ENCODE measurements at regions not wholly inside any gene's neighbourhood (a gene's known extent, or its start where the extent isn't known, plus 50 kb on each side); places are given as distances from the start of the nearest gene placed in this dataset.

GRCh38 chr2:150140777-150141176, 346.7 kb downstream of the RND3 start:
- Histone ChIP-seq H3K9ac (ENCODE audit: low read length) (no peak overlapping the region), H3K36me3 (ENCODE audit: insufficient read depth, low read length) (no peaks in the 10 kb centered on the region), H3K4me1 (ENCODE audit: insufficient read depth, low read length, severe bottlenecking) (no peaks in the 10 kb centered on the region), H2AFZ (ENCODE audit: low read length) (no peak overlapping the region), H3K4me2 (ENCODE audit: low read length) (no peak overlapping the region), H3K27me3 (ENCODE audit: insufficient read depth, low read length) (no peaks in the 10 kb centered on the region), H3K27ac (ENCODE audit: low read depth, low read length, poor library complexity, severe bottlenecking) (no peak overlapping the region), H3K79me2 (ENCODE audit: insufficient read depth, low read length) (no peaks in the 10 kb centered on the region), H3K9me3 (ENCODE audit: low read length) (no peaks in the 10 kb centered on the region), H4K20me1 (ENCODE audit: insufficient read depth, low read length) (no peaks in the 10 kb centered on the region), H3K9me2 (ENCODE audit: low read depth, low read length) (no peaks in the 10 kb centered on the region), H3F3A (ENCODE audit: insufficient read depth, low read length) (no peaks in the 10 kb centered on the region), H3K4me3 (ENCODE audit: low read depth, low read length, poor library complexity, severe bottlenecking) (no peak overlapping the region)
- TF ChIP-seq CTCF (IDR thresholded peaks at IDR 0.05; ENCODE audit: low read length) (no peak), EZH2 (IDR thresholded peaks at IDR 0.05; ENCODE audit: borderline replicate concordance, low read length) (no peak)

GRCh38 chr2:150138587-150138986, 348.9 kb downstream of the RND3 start:
- Histone ChIP-seq H3K4me1 (ENCODE audit: insufficient read depth, low read length, severe bottlenecking) (no peaks in the 10 kb centered on the region), H3F3A (ENCODE audit: insufficient read depth, low read length) (no peaks in the 10 kb centered on the region), H3K4me2 (ENCODE audit: low read length) (no peak overlapping the region), H3K27me3 (ENCODE audit: insufficient read depth, low read length) (no peaks in the 10 kb centered on the region), H3K79me2 (ENCODE audit: insufficient read depth, low read length) (no peaks in the 10 kb centered on the region), H3K4me3 (ENCODE audit: low read depth, low read length, poor library complexity, severe bottlenecking) (no peak overlapping the region), H3K36me3 (ENCODE audit: insufficient read depth, low read length) (no peaks in the 10 kb centered on the region), H4K20me1 (ENCODE audit: insufficient read depth, low read length) (no peaks in the 10 kb centered on the region), H3K9ac (ENCODE audit: low read length) (no peak overlapping the region), H2AFZ (ENCODE audit: low read length) (no peak overlapping the region), H3K9me2 (ENCODE audit: low read depth, low read length) (no peaks in the 10 kb centered on the region), H3K27ac (ENCODE audit: low read depth, low read length, poor library complexity, severe bottlenecking) (no peak overlapping the region), H3K9me3 (ENCODE audit: low read length) (no peaks in the 10 kb centered on the region; the same call in 1 of the 2 replicates)
- TF ChIP-seq CTCF (IDR thresholded peaks at IDR 0.05; ENCODE audit: low read length), result no peak
- TF ChIP-seq EZH2 (IDR thresholded peaks at IDR 0.05; ENCODE audit: borderline replicate concordance, low read length), result no peak

GRCh38 chr2:150137338-150138069, 350.0 kb downstream of the RND3 start:
- no peak overlapping the region for H3K9ac ChIP-seq (ENCODE audit: low read length)
- no peak overlapping the region for H3K4me2 ChIP-seq (ENCODE audit: low read length)
- H2AFZ ChIP-seq (ENCODE audit: low read length), result no peak overlapping the region
- H3K9me2 ChIP-seq (ENCODE audit: low read depth, low read length), result no peaks in the 10 kb centered on the region
- no peaks in the 10 kb centered on the region for H3K27me3 ChIP-seq (ENCODE audit: insufficient read depth, low read length)
- H3K79me2 ChIP-seq (ENCODE audit: insufficient read depth, low read length), result no peaks in the 10 kb centered on the region
- H3K27ac ChIP-seq (ENCODE audit: low read depth, low read length, poor library complexity, severe bottlenecking), result no peak overlapping the region
- H3K4me3 ChIP-seq (ENCODE audit: low read depth, low read length, poor library complexity, severe bottlenecking), result no peak overlapping the region
- TF ChIP-seq CTCF (IDR thresholded peaks at IDR 0.05; ENCODE audit: low read length) (no peak), EZH2 (IDR thresholded peaks at IDR 0.05; ENCODE audit: borderline replicate concordance, low read length) (no peak)
- H4K20me1 ChIP-seq (ENCODE audit: insufficient read depth, low read length), result no peaks in the 10 kb centered on the region
- H3F3A ChIP-seq (ENCODE audit: insufficient read depth, low read length), result no peaks in the 10 kb centered on the region
- H3K9me3 ChIP-seq (ENCODE audit: low read length), result no peaks in the 10 kb centered on the region; the same call in 1 of the 2 replicates
- H3K36me3 ChIP-seq (ENCODE audit: insufficient read depth, low read length), result no peaks in the 10 kb centered on the region
- H3K4me1 ChIP-seq (ENCODE audit: insufficient read depth, low read length, severe bottlenecking), result no peaks in the 10 kb centered on the region
